ENCODE measurements at regions not wholly inside any gene's neighbourhood (a gene's known extent, or its start where the extent isn't known, plus 50 kb on each side); places are given as distances from the start of the nearest gene placed in this dataset.

- TF ChIP-seq EZH2 (IDR thresholded peaks at IDR 0.05; ENCODE audit: borderline replicate concordance, low read depth, low read length, poor library complexity, severe bottlenecking) (no peak), CTCF (conservative IDR thresholded peaks at IDR 0.05; ENCODE audit: low read depth, low read length) (no peak)
Measured at GRCh38 chr6:140766999-140767398, 1365.7 kb upstream of the GJE1 start.

All from A673 (cell line).